EH (cell line): ENCODE measurements at regions not wholly inside any gene's neighbourhood (a gene's known extent, or its start where the extent isn't known, plus 50 kb on each side); places are given as distances from the start of the nearest gene placed in this dataset.

Source experiments
- DNase-seq: peaks from one replicate; pipeline ENCODE4 v3.0.0-alpha.2; 2015; ENCODE audit warnings: low read depth

- no peak for DNase-seq
Observed at GRCh38 chr4:81667539-81667938, 195.8 kb upstream of the RASGEF1B start.

- no peak for DNase-seq
Observed at GRCh38 chr4:81666491-81666890, 194.8 kb upstream of the RASGEF1B start.

- DNase-seq: no peak
Observed at GRCh38 chr4:81665649-81666048, 193.9 kb upstream of the RASGEF1B start.

GRCh38 chr4:81665045-81665444 is 193.3 kb upstream of the RASGEF1B start:
- no peak for DNase-seq

- DNase-seq: no peak
Observed at GRCh38 chr4:81664079-81664478, 192.4 kb upstream of the RASGEF1B start.

- no peak for DNase-seq
Observed at GRCh38 chr4:81663368-81663767, 191.7 kb upstream of the RASGEF1B start.

GRCh38 chr4:81659051-81659450 is 187.3 kb upstream of the RASGEF1B start:
- no peak for DNase-seq

GRCh38 chr4:81652069-81652478 is 180.4 kb upstream of the RASGEF1B start:
- no peak for DNase-seq

GRCh38 chr4:81651243-81651899 is 179.7 kb upstream of the RASGEF1B start:
- no peak for DNase-seq

- no peak for DNase-seq
Observed at GRCh38 chr4:81650606-81651242, 179.0 kb upstream of the RASGEF1B start.

- no peak for DNase-seq
Observed at GRCh38 chr4:81648576-81649275, 177.0 kb upstream of the RASGEF1B start.

GRCh38 chr4:81647388-81647787 is 175.7 kb upstream of the RASGEF1B start:
- DNase-seq: no peak

- DNase-seq: no peak
Observed at GRCh38 chr4:81642543-81642942, 170.8 kb upstream of the RASGEF1B start.

GRCh38 chr4:81639248-81639647 is 167.5 kb upstream of the RASGEF1B start:
- DNase-seq: no peak

- no peak for DNase-seq
Observed at GRCh38 chr4:81638698-81639097, 167.0 kb upstream of the RASGEF1B start.

GRCh38 chr4:81635739-81636138 is 164.0 kb upstream of the RASGEF1B start:
- DNase-seq: no peak

- no peak for DNase-seq
Observed at GRCh38 chr4:81634766-81635549, 163.3 kb upstream of the RASGEF1B start.

- no peak for DNase-seq
Observed at GRCh38 chr4:81634165-81634564, 162.5 kb upstream of the RASGEF1B start.

- no peak for DNase-seq
Observed at GRCh38 chr4:81632581-81633299, 161.0 kb upstream of the RASGEF1B start.

- peak; percentile 20 for DNase-seq
Observed at GRCh38 chr4:81631958-81632441, 160.3 kb upstream of the RASGEF1B start.

- no peak for DNase-seq
Observed at GRCh38 chr4:81629366-81629765, 157.7 kb upstream of the RASGEF1B start.

- no peak for DNase-seq
Observed at GRCh38 chr4:81628489-81628888, 156.8 kb upstream of the RASGEF1B start.
